ENCODE measurements at regions not wholly inside any gene's neighbourhood (a gene's known extent, or its start where the extent isn't known, plus 50 kb on each side); places are given as distances from the start of the nearest gene placed in this dataset.

DNA sequence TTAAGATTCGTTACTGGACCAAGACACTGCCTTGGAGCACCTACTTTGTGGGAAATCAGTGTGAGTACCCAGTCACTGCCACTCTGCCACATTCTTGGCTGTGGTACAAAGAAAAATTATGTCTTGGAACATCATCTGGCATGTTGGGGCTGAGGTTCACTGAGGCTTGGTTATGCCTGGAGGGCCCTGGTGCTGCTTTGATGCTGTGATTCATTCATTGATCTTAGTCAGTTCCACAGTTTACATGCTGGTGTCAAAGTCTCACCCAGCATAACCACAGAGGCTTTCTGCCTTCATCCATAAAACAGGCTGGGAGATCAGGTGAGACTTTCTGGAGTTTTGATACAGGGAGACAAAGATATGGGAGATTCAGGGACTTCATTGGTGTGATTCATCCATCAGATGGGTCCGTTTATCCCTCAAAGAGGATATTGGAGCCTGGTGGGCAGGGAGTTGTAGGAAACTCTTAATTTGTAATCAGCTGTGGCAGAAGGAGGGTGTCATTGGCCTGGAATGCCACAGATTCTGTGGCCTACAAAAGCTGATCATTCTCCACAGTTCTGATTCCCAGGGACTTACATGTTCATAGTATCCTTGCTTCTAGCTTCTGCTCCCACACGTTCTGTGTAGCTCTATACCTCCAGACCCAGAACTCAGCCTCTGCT is 322.5 kb downstream of the PMP22 start:
- H3K27ac ChIP-seq (ENCODE audit: low read length) = no peak overlapping the region
- H3K4me3 ChIP-seq (ENCODE audit: low read depth in 1 of 2, low read length in 2 of 2) = no peak overlapping the region
- no peaks in the 10 kb centered on the region for H3K27me3 ChIP-seq (ENCODE audit: low read depth, low read length)
- H3K36me3 ChIP-seq (ENCODE audit: control insufficient read depth in 1 of 2, insufficient read depth in 2 of 2, low read length in 2 of 2) = no peaks in the 10 kb centered on the region
- H3K9me3 ChIP-seq (ENCODE audit: control insufficient read depth in 1 of 2, low read length in 2 of 2) = no peaks in the 10 kb centered on the region
- peaks cover 0 to 16% of the 10 kb centered on the region in 2 donors for H3K4me1 ChIP-seq (ENCODE audit: control insufficient read depth in 1 of 2, insufficient read depth in 2 of 2, low read length in 2 of 2)

DNA sequence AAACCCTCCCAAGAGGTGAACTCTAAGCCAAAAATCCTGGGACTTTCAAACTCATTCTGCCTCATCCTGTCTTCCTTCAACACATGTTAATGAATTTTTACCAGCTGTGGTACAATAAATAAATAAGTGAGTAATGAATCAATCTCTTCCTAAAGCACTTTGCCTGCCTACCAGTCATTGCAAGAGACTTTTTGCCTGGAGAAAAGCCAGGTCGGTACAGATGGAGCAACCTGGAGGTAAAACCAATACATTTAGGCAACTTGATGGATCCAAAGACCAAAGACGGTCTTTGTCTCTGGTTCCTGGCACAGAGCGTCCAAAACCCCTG is 324.2 kb downstream of the PMP22 start:
- Histone ChIP-seq H3K9me3 (ENCODE audit: control insufficient read depth in 1 of 2, low read length in 2 of 2) (no peaks in the 10 kb centered on the region), H3K4me3 (ENCODE audit: low read depth in 1 of 2, low read length in 2 of 2) (no peak overlapping the region), H3K27ac (ENCODE audit: low read length) (no peak overlapping the region), H3K4me1 (ENCODE audit: control insufficient read depth in 1 of 2, insufficient read depth in 2 of 2, low read length in 2 of 2) (peaks cover 0 to 16% of the 10 kb centered on the region in 2 donors), H3K36me3 (ENCODE audit: control insufficient read depth in 1 of 2, insufficient read depth in 2 of 2, low read length in 2 of 2) (no peaks in the 10 kb centered on the region), H3K27me3 (ENCODE audit: low read depth, low read length) (no peaks in the 10 kb centered on the region)

DNA sequence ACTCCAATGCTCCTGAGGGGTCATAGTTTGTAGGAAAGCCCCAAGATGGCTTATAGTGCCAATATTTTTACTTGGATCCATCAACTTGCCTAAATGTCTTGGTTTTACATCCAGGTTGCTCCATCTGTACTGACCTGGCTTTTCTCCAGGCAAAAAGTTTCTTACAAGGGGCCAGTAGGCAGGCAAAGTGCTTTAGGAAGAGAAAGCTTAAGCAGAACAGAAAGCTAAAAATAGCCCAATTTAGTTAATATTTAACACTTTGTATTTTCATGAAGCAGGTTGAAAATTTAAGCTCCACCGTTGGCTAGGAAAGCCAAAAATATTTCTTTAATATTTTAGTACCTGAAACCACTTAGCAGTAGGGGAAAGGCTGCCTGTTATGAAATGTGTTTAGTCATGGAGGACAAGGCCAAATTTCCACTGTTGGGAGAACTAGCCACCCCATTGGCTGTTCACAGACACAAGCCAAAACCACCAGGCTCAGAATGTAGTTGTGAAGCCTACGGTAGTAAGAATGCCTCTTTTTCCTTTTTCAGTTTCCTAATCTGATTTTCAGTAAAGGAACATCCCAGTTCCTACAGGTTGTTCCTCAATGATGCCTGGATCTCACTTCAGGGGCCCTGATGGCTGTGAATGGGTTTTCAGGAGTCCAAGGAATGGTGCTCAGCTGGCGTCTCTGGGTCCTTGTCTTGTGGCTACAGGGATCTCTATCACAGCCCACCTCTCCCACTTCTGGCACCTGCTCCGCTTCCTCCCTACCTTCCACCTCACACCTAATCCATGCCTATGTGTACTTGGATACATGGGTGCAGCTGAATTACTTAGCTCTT is 324.8 kb downstream of the PMP22 start:
- Histone ChIP-seq H3K9me3 (ENCODE audit: control insufficient read depth in 1 of 2, low read length in 2 of 2) (no peaks in the 10 kb centered on the region), H3K27ac (ENCODE audit: low read length) (no peak overlapping the region), H3K36me3 (ENCODE audit: control insufficient read depth in 1 of 2, insufficient read depth in 2 of 2, low read length in 2 of 2) (no peaks in the 10 kb centered on the region), H3K27me3 (ENCODE audit: low read depth, low read length) (no peaks in the 10 kb centered on the region), H3K4me3 (ENCODE audit: low read depth in 1 of 2, low read length in 2 of 2) (no peak overlapping the region), H3K4me1 (ENCODE audit: control insufficient read depth in 1 of 2, insufficient read depth in 2 of 2, low read length in 2 of 2) (peaks cover 0 to 16% of the 10 kb centered on the region in 2 donors)

DNA sequence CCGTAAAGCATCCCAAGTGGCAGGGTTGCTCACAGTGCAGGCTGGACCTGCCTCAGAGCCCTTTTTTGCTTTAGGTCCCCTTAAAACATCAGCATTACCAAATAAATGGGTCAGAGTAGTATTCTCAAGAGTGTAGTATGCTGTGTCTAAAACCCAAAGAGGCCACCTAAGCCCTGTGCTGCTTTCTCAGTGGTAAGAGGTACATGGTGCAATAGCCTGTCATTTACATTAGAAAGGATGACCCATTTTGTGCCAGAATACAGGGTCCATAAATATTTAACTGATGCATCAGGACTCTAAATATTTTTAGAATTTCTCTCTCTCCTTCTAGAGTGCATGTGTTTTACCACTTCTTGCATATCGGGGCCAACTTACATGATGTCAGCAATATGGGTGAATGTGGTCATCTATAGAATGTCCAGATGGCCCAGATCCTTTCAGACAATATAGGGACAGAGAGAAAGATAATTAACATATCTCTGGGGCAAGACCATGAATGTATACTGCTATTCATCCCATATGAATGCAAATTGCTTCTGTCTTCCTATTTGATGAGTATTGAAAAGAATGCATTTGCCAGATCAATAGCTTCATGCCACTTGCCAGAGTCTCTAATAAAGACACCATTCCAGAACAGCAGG is 329.2 kb downstream of the PMP22 start:
- H3K27ac ChIP-seq (ENCODE audit: low read length) = no peak overlapping the region
- no peaks in the 10 kb centered on the region for H3K36me3 ChIP-seq (ENCODE audit: control insufficient read depth in 1 of 2, insufficient read depth in 2 of 2, low read length in 2 of 2)
- peaks cover 0 to 12% of the 10 kb centered on the region in 2 donors for H3K4me1 ChIP-seq (ENCODE audit: control insufficient read depth in 1 of 2, insufficient read depth in 2 of 2, low read length in 2 of 2)
- no peak overlapping the region for H3K4me3 ChIP-seq (ENCODE audit: low read depth in 1 of 2, low read length in 2 of 2)
- H3K9me3 ChIP-seq (ENCODE audit: control insufficient read depth in 1 of 2, low read length in 2 of 2) = no peaks in the 10 kb centered on the region
- H3K27me3 ChIP-seq (ENCODE audit: low read depth, low read length) = no peaks in the 10 kb centered on the region

DNA sequence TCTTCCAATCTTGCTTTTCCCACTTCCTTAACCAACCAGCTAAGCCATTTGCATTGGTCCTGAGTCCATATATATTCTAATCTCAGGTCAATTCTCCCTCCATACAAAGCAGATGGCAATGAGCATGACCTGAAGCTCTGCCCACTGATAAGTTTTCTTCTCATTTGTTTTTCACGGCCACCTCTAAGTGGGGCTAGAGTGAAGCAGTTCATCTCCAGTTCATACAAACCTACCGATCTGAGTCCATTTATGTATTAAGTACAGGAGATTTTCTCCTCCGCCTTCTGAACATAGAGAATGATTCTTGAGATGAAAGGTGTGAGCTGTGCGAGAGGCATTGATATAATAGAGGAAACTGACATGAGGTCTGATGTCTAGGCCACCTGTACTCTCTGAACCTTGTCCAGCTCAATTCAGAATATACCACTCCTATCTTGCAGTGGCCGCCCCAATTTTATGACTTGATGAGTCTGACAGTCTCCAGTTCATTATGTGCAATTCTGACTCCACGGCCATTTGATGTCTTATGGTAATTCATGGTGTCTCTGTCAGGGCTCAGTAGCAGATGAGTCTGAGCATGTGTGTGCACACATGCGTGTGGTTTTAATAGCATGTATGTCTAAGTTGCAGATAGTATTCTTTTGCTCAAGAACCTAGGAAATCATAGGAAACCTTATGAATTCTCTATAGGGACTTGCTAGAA is 329.8 kb downstream of the PMP22 start:
- H3K27me3 ChIP-seq (ENCODE audit: low read depth, low read length) = no peaks in the 10 kb centered on the region
- no peaks in the 10 kb centered on the region for H3K36me3 ChIP-seq (ENCODE audit: control insufficient read depth in 1 of 2, insufficient read depth in 2 of 2, low read length in 2 of 2)
- H3K27ac ChIP-seq (ENCODE audit: low read length) = no peak overlapping the region
- H3K9me3 ChIP-seq (ENCODE audit: control insufficient read depth in 1 of 2, low read length in 2 of 2) = no peaks in the 10 kb centered on the region
- no peak overlapping the region for H3K4me3 ChIP-seq (ENCODE audit: low read depth in 1 of 2, low read length in 2 of 2)
- H3K4me1 ChIP-seq (ENCODE audit: control insufficient read depth in 1 of 2, insufficient read depth in 2 of 2, low read length in 2 of 2) = peaks cover 0 to 10% of the 10 kb centered on the region in 2 donors

DNA sequence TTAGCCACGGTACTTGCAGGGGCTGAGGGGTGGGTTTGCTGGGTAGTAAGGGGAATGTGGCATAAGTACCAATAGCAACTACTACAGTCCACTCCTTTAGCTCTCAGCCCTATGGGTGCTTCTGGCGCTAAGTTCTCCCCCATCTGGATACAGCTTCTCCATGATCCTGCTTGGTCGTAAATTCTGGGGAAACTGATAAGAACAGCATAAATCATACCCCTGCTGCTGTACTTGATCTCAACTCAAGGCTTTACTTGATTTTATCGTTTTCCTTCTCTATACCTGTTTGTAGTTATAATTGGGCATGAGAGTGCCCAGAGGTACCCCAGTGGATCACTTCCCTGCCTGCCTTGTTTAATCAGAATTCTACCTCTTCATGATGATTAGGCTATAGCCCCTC is 331.4 kb downstream of the PMP22 start:
- Histone ChIP-seq H3K4me3 (ENCODE audit: low read depth in 1 of 2, low read length in 2 of 2) (no peak overlapping the region), H3K27ac (ENCODE audit: low read length) (no peak overlapping the region), H3K36me3 (ENCODE audit: control insufficient read depth in 1 of 2, insufficient read depth in 2 of 2, low read length in 2 of 2) (no peaks in the 10 kb centered on the region), H3K9me3 (ENCODE audit: control insufficient read depth in 1 of 2, low read length in 2 of 2) (no peaks in the 10 kb centered on the region), H3K4me1 (ENCODE audit: control insufficient read depth in 1 of 2, insufficient read depth in 2 of 2, low read length in 2 of 2) (no peaks in the 10 kb centered on the region), H3K27me3 (ENCODE audit: low read depth, low read length) (no peaks in the 10 kb centered on the region)

DNA sequence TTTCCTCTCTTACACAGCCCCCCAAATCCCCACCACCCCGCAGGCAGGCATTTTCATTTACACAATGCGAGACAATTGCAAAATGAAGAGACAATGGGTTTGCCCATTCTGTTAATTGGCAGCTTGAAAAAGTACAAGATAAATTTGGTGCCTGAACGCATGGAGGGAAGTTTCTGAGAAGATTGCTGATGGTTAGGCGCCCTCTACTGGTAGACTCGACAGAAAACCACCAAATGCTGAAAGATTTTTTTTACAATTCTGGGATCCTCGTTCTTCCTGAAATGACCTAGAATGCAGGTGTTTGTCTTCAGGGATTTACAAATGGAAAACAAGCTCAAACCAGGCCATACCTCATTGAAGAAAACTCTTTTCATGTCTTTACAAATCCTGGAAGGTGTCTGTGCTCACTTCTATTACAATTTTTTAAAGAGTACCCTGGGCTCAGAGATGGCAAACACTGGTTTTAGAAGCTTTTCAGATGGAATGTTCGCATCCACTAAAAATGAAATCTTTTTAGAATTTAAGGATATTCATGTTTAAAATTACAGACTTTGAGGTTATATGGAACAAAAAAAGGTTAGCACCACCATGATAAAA is 338.5 kb downstream of the PMP22 start:
- H3K9me3 ChIP-seq (ENCODE audit: control insufficient read depth in 1 of 2, low read length in 2 of 2) = peaks cover 0 to 7% of the 10 kb centered on the region in 2 donors
- H3K36me3 ChIP-seq (ENCODE audit: control insufficient read depth in 1 of 2, insufficient read depth in 2 of 2, low read length in 2 of 2) = no peaks in the 10 kb centered on the region
- no peak overlapping the region for H3K27ac ChIP-seq (ENCODE audit: low read length)
- peaks cover 0 to 6% of the 10 kb centered on the region in 2 donors for H3K4me1 ChIP-seq (ENCODE audit: control insufficient read depth in 1 of 2, insufficient read depth in 2 of 2, low read length in 2 of 2)
- H3K27me3 ChIP-seq (ENCODE audit: low read depth, low read length) = no peaks in the 10 kb centered on the region
- H3K4me3 ChIP-seq (ENCODE audit: low read depth in 1 of 2, low read length in 2 of 2) = no peak overlapping the region

DNA sequence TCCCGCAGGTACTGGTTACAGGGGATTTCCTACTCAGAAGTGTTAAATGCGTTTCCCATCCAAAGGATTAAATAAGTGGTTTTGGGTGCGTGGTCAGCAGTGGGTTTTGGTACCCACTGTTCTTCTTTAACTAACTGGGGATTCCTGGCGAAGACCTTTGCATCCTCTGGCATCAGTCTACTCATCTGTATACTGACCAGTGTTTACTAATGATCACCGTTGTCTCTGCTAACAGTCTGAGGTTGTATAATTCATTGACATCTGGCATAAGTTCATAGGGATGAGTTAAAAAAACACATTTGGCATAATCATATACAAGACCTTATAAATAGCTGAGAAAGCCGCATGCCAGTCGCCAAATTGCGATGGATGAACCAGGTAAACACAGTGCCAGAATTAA is 339.1 kb downstream of the PMP22 start:
- H3K4me1 ChIP-seq (ENCODE audit: control insufficient read depth in 1 of 2, insufficient read depth in 2 of 2, low read length in 2 of 2) = peaks cover 0 to 6% of the 10 kb centered on the region in 2 donors
- H3K27me3 ChIP-seq (ENCODE audit: low read depth, low read length) = no peaks in the 10 kb centered on the region
- no peak overlapping the region for H3K27ac ChIP-seq (ENCODE audit: low read length)
- H3K4me3 ChIP-seq (ENCODE audit: low read depth in 1 of 2, low read length in 2 of 2) = no peak overlapping the region
- H3K36me3 ChIP-seq (ENCODE audit: control insufficient read depth in 1 of 2, insufficient read depth in 2 of 2, low read length in 2 of 2) = no peaks in the 10 kb centered on the region
- H3K9me3 ChIP-seq (ENCODE audit: control insufficient read depth in 1 of 2, low read length in 2 of 2) = peaks cover 0 to 7% of the 10 kb centered on the region in 2 donors

DNA sequence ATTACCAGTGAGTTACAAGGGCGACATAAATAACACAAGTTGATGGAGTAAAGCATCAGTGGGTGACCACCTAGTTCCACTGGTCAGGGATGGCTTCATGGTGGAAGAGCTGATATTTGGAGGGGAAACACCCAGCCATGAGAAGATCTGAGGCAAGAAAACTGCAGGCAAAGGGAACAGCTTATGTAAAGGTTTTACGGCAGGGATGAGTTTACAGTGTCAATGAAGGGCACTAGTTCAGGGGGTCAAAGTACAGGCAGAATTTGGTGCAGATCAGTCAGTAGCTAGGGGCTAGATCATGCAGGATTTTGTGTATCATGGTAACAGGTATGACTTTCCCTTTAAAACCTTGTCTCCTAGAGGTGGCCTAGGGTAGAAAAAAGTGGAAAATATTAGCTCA is 339.6 kb downstream of the PMP22 start:
- no peaks in the 10 kb centered on the region for H3K36me3 ChIP-seq (ENCODE audit: control insufficient read depth in 1 of 2, insufficient read depth in 2 of 2, low read length in 2 of 2)
- H3K9me3 ChIP-seq (ENCODE audit: control insufficient read depth in 1 of 2, low read length in 2 of 2) = peaks cover 0 to 7% of the 10 kb centered on the region in 2 donors
- no peaks in the 10 kb centered on the region for H3K27me3 ChIP-seq (ENCODE audit: low read depth, low read length)
- no peak overlapping the region for H3K27ac ChIP-seq (ENCODE audit: low read length)
- H3K4me3 ChIP-seq (ENCODE audit: low read depth in 1 of 2, low read length in 2 of 2) = no peak overlapping the region
- H3K4me1 ChIP-seq (ENCODE audit: control insufficient read depth in 1 of 2, insufficient read depth in 2 of 2, low read length in 2 of 2) = peaks cover 0 to 6% of the 10 kb centered on the region in 2 donors

DNA sequence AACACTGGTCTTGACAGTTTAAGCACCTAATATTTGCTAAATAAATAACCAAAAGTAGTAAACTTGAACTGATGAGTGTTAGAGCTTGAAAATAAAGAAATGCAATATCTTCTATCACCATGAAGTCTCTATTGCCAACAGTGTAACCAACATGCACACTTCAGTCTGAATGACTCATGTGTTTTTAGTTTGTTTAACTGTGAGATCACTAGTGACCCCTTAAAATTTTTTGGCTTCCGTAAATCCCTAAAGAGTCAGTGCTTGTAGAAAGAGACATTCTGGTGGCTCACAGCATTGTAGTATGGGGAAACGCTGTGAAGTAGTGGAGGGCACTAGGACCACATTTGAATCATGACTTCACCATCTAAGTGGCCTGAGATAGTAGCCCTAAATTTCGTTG is 341.1 kb downstream of the PMP22 start:
- peaks cover 0 to 6% of the 10 kb centered on the region in 2 donors for H3K4me1 ChIP-seq (ENCODE audit: control insufficient read depth in 1 of 2, insufficient read depth in 2 of 2, low read length in 2 of 2)
- H3K36me3 ChIP-seq (ENCODE audit: control insufficient read depth in 1 of 2, insufficient read depth in 2 of 2, low read length in 2 of 2) = no peaks in the 10 kb centered on the region
- no peak overlapping the region for H3K27ac ChIP-seq (ENCODE audit: low read length)
- no peak overlapping the region for H3K4me3 ChIP-seq (ENCODE audit: low read depth in 1 of 2, low read length in 2 of 2)
- peaks cover 0 to 7% of the 10 kb centered on the region in 2 donors for H3K9me3 ChIP-seq (ENCODE audit: control insufficient read depth in 1 of 2, low read length in 2 of 2)
- H3K27me3 ChIP-seq (ENCODE audit: low read depth, low read length) = no peaks in the 10 kb centered on the region

DNA sequence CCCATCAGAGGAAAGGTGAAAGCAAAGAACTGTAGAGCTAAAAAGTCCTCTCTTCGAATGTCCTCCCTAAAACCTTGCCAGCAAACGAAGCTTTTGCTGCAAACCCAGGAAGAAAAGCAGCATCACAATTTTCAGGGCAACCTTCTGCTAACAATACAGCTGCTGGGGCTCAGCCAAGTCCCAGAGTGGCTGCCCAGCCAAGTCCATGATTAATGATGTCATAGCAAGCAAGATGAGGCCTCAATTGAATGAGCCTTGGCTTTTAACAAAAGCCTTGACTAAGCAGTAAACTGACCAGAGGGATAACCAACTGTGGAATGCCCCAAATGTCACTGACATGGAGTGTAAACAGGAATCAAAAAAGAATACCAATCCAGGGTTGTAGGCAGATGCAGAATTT is 342.7 kb downstream of the PMP22 start:
- Histone ChIP-seq H3K36me3 (ENCODE audit: control insufficient read depth in 1 of 2, insufficient read depth in 2 of 2, low read length in 2 of 2) (no peaks in the 10 kb centered on the region), H3K27me3 (ENCODE audit: low read depth, low read length) (no peaks in the 10 kb centered on the region), H3K27ac (ENCODE audit: low read length) (no peak overlapping the region), H3K4me1 (ENCODE audit: control insufficient read depth in 1 of 2, insufficient read depth in 2 of 2, low read length in 2 of 2) (peaks cover 0 to 6% of the 10 kb centered on the region in 2 donors), H3K4me3 (ENCODE audit: low read depth in 1 of 2, low read length in 2 of 2) (no peak overlapping the region), H3K9me3 (ENCODE audit: control insufficient read depth in 1 of 2, low read length in 2 of 2) (peaks cover 0 to 7% of the 10 kb centered on the region in 2 donors)
